ENCODE measurements at regions not wholly inside any gene's neighbourhood (a gene's known extent, or its start where the extent isn't known, plus 50 kb on each side); places are given as distances from the start of the nearest gene placed in this dataset.

DNA sequence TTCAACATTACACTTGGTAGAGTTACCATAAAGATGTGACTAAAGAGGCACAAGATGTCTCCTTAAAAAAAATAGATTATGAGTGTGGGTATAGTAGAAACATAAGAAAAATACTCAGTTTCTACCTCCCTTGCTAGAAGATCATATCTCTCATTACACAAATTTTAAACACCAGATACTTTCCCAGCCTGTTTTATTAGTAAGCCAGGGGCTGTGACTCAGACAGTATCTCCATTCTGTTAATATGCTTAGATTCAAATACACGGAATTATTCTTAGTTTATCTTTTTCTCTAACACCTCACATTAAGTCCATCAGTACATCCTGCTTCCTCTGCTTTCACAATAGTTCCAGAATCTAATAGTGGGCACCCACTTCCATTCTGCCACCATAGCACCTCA is 561.8 kb upstream of the ADAMTS5 start:
- TF ChIP-seq POLR2AphosphoS5 (IDR thresholded peaks at IDR 0.05; ENCODE audit: insufficient read depth in 1 of 2, low read depth in 1 of 2) (no peak), POLR2A (IDR thresholded peaks at IDR 0.05) (no peak)
- TF ChIP-seq, protein P1, sequence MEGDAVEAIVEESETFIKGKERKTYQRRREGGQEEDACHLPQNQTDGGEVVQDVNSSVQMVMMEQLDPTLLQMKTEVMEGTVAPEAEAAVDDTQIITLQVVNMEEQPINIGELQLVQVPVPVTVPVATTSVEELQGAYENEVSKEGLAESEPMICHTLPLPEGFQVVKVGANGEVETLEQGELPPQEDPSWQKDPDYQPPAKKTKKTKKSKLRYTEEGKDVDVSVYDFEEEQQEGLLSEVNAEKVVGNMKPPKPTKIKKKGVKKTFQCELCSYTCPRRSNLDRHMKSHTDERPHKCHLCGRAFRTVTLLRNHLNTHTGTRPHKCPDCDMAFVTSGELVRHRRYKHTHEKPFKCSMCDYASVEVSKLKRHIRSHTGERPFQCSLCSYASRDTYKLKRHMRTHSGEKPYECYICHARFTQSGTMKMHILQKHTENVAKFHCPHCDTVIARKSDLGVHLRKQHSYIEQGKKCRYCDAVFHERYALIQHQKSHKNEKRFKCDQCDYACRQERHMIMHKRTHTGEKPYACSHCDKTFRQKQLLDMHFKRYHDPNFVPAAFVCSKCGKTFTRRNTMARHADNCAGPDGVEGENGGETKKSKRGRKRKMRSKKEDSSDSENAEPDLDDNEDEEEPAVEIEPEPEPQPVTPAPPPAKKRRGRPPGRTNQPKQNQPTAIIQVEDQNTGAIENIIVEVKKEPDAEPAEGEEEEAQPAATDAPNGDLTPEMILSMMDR (IDR thresholded peaks at IDR 0.05), result no peak

Measured in vagina (tissue), 2 donors.